ENCODE measurements at regions not wholly inside any gene's neighbourhood (a gene's known extent, or its start where the extent isn't known, plus 50 kb on each side); places are given as distances from the start of the nearest gene placed in this dataset.
A peak's percentile ranks its signal among the peaks of the same experiment; 100 is the strongest.

DNA sequence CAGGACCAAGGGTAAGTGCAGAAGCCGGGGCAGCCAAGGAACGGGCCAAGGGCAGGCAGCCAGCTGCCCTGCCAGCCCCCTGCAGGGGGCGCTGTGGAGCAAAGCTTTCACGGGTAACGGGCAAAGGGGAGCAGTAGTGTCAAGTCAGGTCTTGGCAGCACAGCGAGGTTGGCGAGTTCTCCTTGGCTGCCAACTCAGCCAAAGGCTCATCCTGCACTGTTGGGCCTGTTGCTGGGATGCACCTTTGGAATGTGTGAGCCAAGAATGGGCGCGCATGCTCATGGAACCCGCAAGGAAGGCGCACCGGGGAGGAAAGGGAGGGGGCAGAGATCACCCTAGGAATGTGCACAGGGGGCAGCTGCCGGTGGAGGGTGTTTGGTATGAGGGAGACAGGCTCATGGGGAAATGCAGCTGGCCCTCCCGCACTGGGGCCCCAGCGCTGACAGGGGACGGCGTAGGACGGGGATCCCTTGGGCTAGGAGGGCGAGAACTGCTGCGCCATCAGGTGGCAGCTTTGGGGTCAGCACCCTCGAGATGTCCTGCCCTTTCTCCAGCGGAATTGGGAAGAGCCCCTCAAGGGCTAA, 138.0 kb downstream of the ASCL4 start:
- H3K36me3 ChIP-seq (replicated peaks) = no peaks in the 10 kb centered on the region
- in situ Hi-C loops (cut with HindIII; ENCODE audit: low pct_ligation_motif_present, low sequenced_read_pairs) = no loop called here
- H3K27me3 ChIP-seq (replicated peaks) = no peaks in the 10 kb centered on the region
- TF ChIP-seq, protein P1, sequence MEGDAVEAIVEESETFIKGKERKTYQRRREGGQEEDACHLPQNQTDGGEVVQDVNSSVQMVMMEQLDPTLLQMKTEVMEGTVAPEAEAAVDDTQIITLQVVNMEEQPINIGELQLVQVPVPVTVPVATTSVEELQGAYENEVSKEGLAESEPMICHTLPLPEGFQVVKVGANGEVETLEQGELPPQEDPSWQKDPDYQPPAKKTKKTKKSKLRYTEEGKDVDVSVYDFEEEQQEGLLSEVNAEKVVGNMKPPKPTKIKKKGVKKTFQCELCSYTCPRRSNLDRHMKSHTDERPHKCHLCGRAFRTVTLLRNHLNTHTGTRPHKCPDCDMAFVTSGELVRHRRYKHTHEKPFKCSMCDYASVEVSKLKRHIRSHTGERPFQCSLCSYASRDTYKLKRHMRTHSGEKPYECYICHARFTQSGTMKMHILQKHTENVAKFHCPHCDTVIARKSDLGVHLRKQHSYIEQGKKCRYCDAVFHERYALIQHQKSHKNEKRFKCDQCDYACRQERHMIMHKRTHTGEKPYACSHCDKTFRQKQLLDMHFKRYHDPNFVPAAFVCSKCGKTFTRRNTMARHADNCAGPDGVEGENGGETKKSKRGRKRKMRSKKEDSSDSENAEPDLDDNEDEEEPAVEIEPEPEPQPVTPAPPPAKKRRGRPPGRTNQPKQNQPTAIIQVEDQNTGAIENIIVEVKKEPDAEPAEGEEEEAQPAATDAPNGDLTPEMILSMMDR (IDR thresholded peaks at IDR 0.05; ENCODE audit: low read depth, low read length, missing control alignments) = peak; percentile 73
- H3K27ac ChIP-seq = no peak overlapping the region
- no peak overlapping the region for H3K4me3 ChIP-seq (ENCODE audit: low read depth, low read length)
- no peak for DNase-seq

DNA sequence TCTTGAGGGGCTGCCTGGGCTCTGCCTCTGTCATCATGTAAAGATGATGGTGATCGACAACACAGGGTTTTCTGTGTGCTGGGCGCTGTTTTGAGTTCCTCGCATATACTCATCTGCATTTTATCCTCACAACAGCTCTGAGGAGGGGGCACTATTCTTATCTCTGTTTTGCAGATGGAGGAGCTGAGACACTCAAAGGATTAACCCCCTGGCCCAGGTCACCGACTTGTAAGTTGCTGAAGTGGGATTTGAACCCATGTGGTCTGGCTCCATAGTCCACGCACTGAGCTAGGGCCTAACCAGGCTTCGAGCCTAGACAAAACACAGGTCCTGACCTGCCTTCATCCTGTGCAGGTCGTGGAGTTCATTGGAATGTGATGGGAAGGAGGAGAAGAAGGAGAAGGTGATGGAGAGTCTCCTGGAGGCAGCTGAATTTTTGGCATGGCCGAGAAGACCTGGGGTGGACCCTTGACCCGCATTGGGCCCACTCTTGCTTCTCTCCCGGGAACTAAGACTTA, 140.0 kb downstream of the ASCL4 start:
- Histone ChIP-seq H3K4me3 (ENCODE audit: low read depth, low read length) (no peak overlapping the region), H3K36me3 (replicated peaks) (no peaks in the 10 kb centered on the region), H3K27ac (no peak overlapping the region), H3K27me3 (replicated peaks) (no peaks in the 10 kb centered on the region)
- no peak for DNase-seq
- in situ Hi-C loops (cut with HindIII; ENCODE audit: low pct_ligation_motif_present, low sequenced_read_pairs) = no loop called here
- TF ChIP-seq, protein P1 (IDR thresholded peaks at IDR 0.05; ENCODE audit: low read depth, low read length, missing control alignments) = no peak

DNA sequence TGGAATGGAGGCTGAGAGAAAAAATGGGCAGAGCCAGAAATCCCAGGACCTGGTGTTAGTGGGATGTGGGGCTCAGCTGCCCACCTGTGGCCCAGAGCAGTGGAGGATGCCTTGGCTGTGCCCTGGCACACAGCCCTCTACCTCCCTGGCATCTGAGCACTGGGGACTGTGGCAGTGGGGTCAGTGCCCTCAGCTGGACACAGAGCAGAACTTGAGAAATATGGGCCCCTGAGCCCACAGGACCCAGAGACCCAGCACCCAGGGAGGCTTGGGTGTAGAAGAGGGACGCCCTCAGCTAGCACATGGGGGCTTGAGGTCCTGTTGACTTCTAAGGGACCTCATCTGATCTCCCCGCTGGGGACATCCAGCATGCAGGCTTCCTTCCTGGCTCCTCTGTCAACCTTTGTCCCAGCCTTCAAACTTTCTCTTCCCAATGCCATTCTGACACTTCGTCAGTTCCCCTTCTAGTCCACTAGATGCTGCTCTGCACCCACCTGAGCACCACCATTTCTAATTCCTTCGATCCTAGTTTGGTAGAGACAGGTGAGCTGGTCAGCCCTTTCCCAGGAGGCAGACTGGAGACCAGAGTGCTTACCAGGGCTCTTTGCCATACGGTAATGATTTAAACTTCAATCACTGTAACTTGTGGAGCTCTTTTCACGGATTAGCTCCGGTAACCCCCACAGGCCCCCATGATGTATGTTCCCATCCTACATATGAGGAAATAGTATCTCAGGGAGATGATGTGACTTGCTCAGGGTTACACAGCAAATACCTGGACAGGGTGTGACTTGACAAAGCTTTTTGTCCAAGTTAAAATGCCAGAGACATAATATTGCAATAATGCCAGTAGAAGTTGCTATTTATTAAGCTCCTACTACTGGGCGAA, 143.7 kb downstream of the ASCL4 start:
- peak; percentile 10 for DNase-seq
- TF ChIP-seq, protein P1 (IDR thresholded peaks at IDR 0.05; ENCODE audit: low read depth, low read length, missing control alignments) = peak; percentile 80
- in situ Hi-C loops (cut with HindIII; ENCODE audit: low pct_ligation_motif_present, low sequenced_read_pairs) = no loop called here
- Histone ChIP-seq H3K27ac (no peak overlapping the region), H3K36me3 (replicated peaks) (no peaks in the 10 kb centered on the region), H3K4me3 (ENCODE audit: low read depth, low read length) (no peak overlapping the region), H3K27me3 (replicated peaks) (no peaks in the 10 kb centered on the region)

DNA sequence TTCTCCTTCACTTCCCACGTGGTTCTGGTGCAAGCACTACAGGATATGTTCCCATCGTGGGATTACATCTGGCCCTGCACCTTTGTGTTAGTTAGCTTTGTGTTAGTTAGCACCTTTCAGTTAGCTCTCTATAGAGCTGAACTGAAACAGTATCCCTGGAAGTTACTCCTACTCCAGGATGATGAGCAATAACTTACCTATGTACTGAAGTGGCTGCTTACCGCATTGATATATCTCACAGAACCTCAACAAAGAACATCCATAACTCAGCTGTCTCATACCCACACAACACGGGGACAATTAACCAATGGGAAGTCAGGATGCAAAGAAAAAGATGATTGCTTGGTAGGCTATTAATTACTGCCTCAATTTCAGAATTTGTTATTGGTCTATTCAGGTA, 146.6 kb downstream of the ASCL4 start:
- Histone ChIP-seq H3K27ac (no peak overlapping the region), H3K27me3 (replicated peaks) (no peaks in the 10 kb centered on the region), H3K4me3 (ENCODE audit: low read depth, low read length) (no peak overlapping the region), H3K36me3 (replicated peaks) (no peaks in the 10 kb centered on the region)
- TF ChIP-seq, protein P1 (IDR thresholded peaks at IDR 0.05; ENCODE audit: low read depth, low read length, missing control alignments) = no peak
- in situ Hi-C loops (cut with HindIII; ENCODE audit: low pct_ligation_motif_present, low sequenced_read_pairs) = no loop called here
- no peak for DNase-seq

DNA sequence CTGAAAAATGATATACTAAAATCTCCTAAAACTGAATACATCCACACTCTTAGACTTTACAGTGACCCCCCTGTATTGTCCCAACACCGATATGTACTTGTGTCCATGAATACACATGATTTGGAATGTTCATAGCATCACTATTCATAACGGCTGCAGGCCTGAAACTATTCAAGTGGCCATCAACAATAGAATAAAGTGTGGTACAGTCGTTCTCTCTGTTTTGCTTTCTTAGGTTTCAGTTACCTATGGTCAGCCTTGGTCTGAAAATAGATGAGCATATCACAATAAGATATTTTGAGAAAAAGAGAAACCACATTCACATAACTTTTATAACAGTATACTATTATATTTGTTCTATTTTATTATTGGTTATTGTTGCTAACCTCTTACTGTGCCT, 150.6 kb downstream of the ASCL4 start:
- TF ChIP-seq, protein P1 (IDR thresholded peaks at IDR 0.05; ENCODE audit: low read depth, low read length, missing control alignments) = no peak
- DNase-seq = no peak
- H3K36me3 ChIP-seq (replicated peaks) = no peaks in the 10 kb centered on the region
- in situ Hi-C loops (cut with HindIII; ENCODE audit: low pct_ligation_motif_present, low sequenced_read_pairs) = no loop called here
- H3K27ac ChIP-seq = no peak overlapping the region
- no peak overlapping the region for H3K4me3 ChIP-seq (ENCODE audit: low read depth, low read length)
- no peaks in the 10 kb centered on the region for H3K27me3 ChIP-seq (replicated peaks)

Measured in brain microvascular endothelial cell (primary cell).